D721Med (cell line): ENCODE measurements at regions not wholly inside any gene's neighbourhood (a gene's known extent, or its start where the extent isn't known, plus 50 kb on each side); places are given as distances from the start of the nearest gene placed in this dataset.
"Not testable (repeated sequence)": the region's sequence is repeated elsewhere in the genome, so short reads cannot be mapped to it uniquely, and the experiment has no call there.

Source experiments
- DNase-seq: peaks from one replicate; pipeline ENCODE4 v3.0.0; 2011; ENCODE audit warnings: low spot score; ENCODE audit not compliant: insufficient read length
- FAIRE-seq: peaks from 2 replicates; lab custom pipeline; 2011; peaks lifted over from hg19 to GRCh38; lab: Jason Lieb, UNC
- CTCF ChIP-seq: IDR thresholded peaks from 2 replicates; pipeline ENCODE4 v1.5.1; 2012; ENCODE audit warnings: mild to moderate bottlenecking, control low read depth; ENCODE audit not compliant: insufficient read depth; ENCODE audit errors: missing control alignments

- DNase-seq (no peak), FAIRE-seq (no peak)
- TF ChIP-seq CTCF, result no peak
Measured at GRCh38 chr17:27181935-27182334, 112.0 kb upstream of the WSB1 start.

DNA sequence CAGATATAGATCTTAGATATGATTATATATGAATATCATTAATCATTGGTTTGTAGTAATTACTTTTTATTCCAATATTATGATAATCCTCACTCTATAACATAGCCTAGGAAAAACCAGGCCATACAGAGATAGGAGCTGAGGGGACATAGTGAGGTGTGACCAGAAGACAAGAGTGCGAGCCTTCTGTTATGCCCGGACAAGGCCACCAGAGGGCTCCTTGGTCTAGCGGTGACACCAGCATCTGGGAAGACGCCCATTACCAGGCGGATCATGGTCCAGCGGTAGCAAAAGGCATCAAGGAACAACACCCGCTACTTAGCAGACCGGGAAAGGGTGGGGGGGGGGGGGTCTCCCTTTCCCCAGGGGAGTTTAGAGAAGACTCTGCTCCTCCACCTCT is 96.4 kb upstream of the WSB1 start:
- DNase-seq, FAIRE-seq: not testable (repeated sequence)
- TF ChIP-seq CTCF, result peak; percentile 31

DNA sequence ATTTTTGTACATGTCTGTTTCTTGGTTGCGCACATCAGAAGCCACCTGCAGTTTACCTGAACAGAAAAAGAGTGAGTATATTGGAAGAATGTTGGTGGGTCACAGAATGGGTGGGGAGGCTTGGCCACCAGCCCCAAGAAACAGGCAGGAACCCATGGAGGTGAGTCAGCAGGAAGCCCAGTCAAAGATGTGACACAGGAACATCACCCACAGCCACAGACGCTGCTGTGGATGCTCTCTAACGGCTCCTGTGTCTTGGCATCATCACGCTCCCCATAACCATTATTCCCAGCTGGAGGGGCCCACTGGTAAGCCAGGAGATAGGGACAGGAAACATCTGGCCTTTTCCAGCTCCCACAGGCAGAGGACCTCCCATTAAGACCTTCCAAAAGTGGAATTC is 94.0 kb upstream of the WSB1 start:
- TF ChIP-seq CTCF, result no peak
- DNase-seq (no peak), FAIRE-seq (no peak)

GRCh38 chr17:27200476-27200875 is 93.4 kb upstream of the WSB1 start:
- DNase-seq (no peak), FAIRE-seq (no peak)
- no peak for TF ChIP-seq CTCF

DNA sequence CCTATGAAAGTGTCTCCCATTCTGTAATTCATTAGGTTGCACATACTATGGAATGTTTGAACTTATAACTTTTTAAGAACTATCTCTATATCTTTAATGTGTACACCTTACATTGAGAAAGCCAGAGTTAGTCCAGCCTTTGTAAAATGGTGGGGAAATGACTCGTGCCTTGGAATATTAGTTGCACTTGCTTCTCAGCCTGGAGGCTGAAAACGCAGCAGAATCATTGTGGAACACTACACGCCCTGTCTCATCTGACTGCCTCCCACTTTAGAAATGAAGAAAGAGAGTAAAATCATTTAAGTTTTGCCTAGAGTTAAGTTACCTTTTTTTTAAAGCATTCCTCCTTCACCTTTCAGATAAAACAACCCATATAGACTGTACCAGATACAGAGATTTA is 90.7 kb upstream of the WSB1 start:
- no peak for TF ChIP-seq CTCF
- FAIRE-seq (no peak), DNase-seq (no peak)

DNA sequence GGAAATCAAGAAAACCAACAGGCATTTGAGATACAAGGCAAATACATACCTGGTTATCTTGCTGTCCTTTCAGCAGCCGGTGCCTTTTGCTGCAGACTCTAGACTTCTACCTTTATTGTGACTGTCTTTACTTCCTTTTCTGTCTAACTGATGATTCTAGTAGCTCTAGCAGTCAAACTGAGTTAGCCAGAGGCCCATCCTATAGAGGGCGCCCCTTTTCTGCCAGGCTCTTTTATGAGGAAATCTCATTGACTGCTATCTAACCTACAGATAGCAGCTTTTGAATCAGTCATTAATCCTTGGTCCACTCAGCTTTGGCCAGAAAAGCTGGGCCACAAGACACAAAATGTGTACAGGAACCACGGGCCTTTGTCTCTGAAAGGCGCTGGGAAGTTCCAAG is 87.5 kb upstream of the WSB1 start:
- no peak for FAIRE-seq
- peak; percentile 28 for TF ChIP-seq CTCF
- DNase-seq, result no peak

- no peak for DNase-seq
- no peak for TF ChIP-seq CTCF
- FAIRE-seq, result no peak
Measured at GRCh38 chr17:27207073-27207513, 86.8 kb upstream of the WSB1 start.

- FAIRE-seq, result not testable (repeated sequence)
Measured at GRCh38 chr17:27208370-27208769, 85.5 kb upstream of the WSB1 start.

More at GRCh38 chr17:27208370-27208769, 85.5 kb upstream of the WSB1 start:
- not testable (repeated sequence) for DNase-seq
